HepG2 (cell line): ENCODE measurements at regions not wholly inside any gene's neighbourhood (a gene's known extent, or its start where the extent isn't known, plus 50 kb on each side); places are given as distances from the start of the nearest gene placed in this dataset.

Experiments used
- BHLHE40 ChIP-seq: IDR thresholded peaks from 2 replicates; pipeline ENCODE4 v1.6.1; 2011; ENCODE audit warnings: low read length, improper control_type of control experiment
- CCDC6 ChIP-seq: sonication (generic); formaldehyde crosslinking; IDR thresholded peaks from 2 replicates; pipeline ENCODE4 v1.8.1; 2022; ENCODE audit warnings: mild to moderate bottlenecking, missing genetic modification reagents, moderate library complexity
- CSRNP2 ChIP-seq: sonication (generic); formaldehyde crosslinking; conservative IDR thresholded peaks from 2 replicates; pipeline ENCODE4 v1.8.0; 2022; ENCODE audit warnings: low read depth, missing genetic modification reagents
- ELF3 ChIP-seq: IDR thresholded peaks from 2 replicates; pipeline ENCODE4 v1.6.1; 2016; ENCODE audit warnings: missing genetic modification reagents, missing compliant biosample characterization
- ELF4 ChIP-seq: sonication (generic); formaldehyde crosslinking; IDR thresholded peaks from 2 replicates; pipeline ENCODE4 v1.5.0; 2020; ENCODE audit warnings: missing genetic modification reagents, mild to moderate bottlenecking, moderate library complexity, borderline replicate concordance
- FOXJ3 ChIP-seq: sonication (generic); formaldehyde crosslinking; IDR thresholded peaks from 2 replicates; pipeline ENCODE4 v1.4.0; 2020; ENCODE audit warnings: missing genetic modification reagents, mild to moderate bottlenecking, borderline replicate concordance
- IRX3 ChIP-seq: sonication (generic); formaldehyde crosslinking; IDR thresholded peaks from 2 replicates; pipeline ENCODE4 v1.8.1; 2023; ENCODE audit warnings: mild to moderate bottlenecking, low read depth, missing genetic modification reagents, borderline replicate concordance
- KAT8 ChIP-seq: IDR thresholded peaks from 2 replicates; pipeline ENCODE4 v1.6.1; 2016; ENCODE audit warnings: missing genetic modification reagents, missing compliant biosample characterization
- KDM1A ChIP-seq: IDR thresholded peaks from 2 replicates; pipeline ENCODE4 v1.6.1; 2016; ENCODE audit warnings: missing compliant biosample characterization
- MED1 ChIP-seq: sonication (generic); formaldehyde crosslinking; IDR thresholded peaks from 2 replicates; pipeline ENCODE4 v1.4.0; 2020; ENCODE audit warnings: missing genetic modification reagents
- MXD1 ChIP-seq: sonication (generic); formaldehyde crosslinking; IDR thresholded peaks from 2 replicates; pipeline ENCODE4 v1.4.0; 2020; ENCODE audit warnings: mild to moderate bottlenecking, missing genetic modification reagents
- PHF5A ChIP-seq: IDR thresholded peaks from one replicate; pipeline ENCODE4 v1.6.1; 2018; ENCODE audit warnings: low read depth, missing genetic modification reagents; ENCODE audit not compliant: unreplicated experiment
- RBM22 ChIP-seq: fragments of 200-400 bp; formaldehyde crosslinking; optimal IDR thresholded peaks from 2 replicates; pipeline ENCODE3; 2017; ENCODE audit warnings: mild to moderate bottlenecking, low read length, moderate library complexity
- REL ChIP-seq: sonication (generic); formaldehyde crosslinking; conservative IDR thresholded peaks from 2 replicates; pipeline ENCODE4 v1.8.0; 2022; ENCODE audit warnings: mild to moderate bottlenecking, missing genetic modification reagents, moderate library complexity
- TFAP4 ChIP-seq: sonication (generic); IDR thresholded peaks from 2 replicates; pipeline ENCODE4 v1.6.1; 2016; ENCODE audit warnings: low read depth, borderline replicate concordance
- TFDP2 ChIP-seq: sonication (generic); formaldehyde crosslinking; IDR thresholded peaks from 2 replicates; pipeline ENCODE4 v1.4.0; 2020; ENCODE audit warnings: missing genetic modification reagents
- TSC22D2 ChIP-seq: sonication (generic); formaldehyde crosslinking; IDR thresholded peaks from 2 replicates; pipeline ENCODE4 v1.5.1; 2020; ENCODE audit warnings: missing genetic modification reagents, mild to moderate bottlenecking, borderline replicate concordance
- ZKSCAN1 ChIP-seq: fragments of 150-350 bp; IDR thresholded peaks from 2 replicates; pipeline ENCODE4 v1.6.1; 2014; ENCODE audit warnings: low read length
- ZNF101 ChIP-seq: sonication (generic); formaldehyde crosslinking; IDR thresholded peaks from 2 replicates; pipeline ENCODE4 v1.4.0; 2020; ENCODE audit warnings: mild to moderate bottlenecking, low read depth, missing genetic modification reagents, borderline replicate concordance
- ZNF207 ChIP-seq: fragments of 450-650 bp; IDR thresholded peaks from 2 replicates; pipeline ENCODE4 v1.6.1; 2016; ENCODE audit warnings: antibody characterized with exemption, borderline replicate concordance
- ZNF24 ChIP-seq: fragments of 450-650 bp; IDR thresholded peaks from 2 replicates; pipeline ENCODE4 v1.6.1; 2017; ENCODE audit warnings: antibody characterized with exemption, mild to moderate bottlenecking
- ZNF326 ChIP-seq: sonication (generic); formaldehyde crosslinking; IDR thresholded peaks from 2 replicates; pipeline ENCODE4 v1.4.0; 2020; ENCODE audit warnings: missing genetic modification reagents, borderline replicate concordance
- ZNF337 ChIP-seq: sonication (generic); formaldehyde crosslinking; IDR thresholded peaks from 2 replicates; pipeline ENCODE4 v1.5.1; 2020; ENCODE audit warnings: missing genetic modification reagents, low read depth, mild to moderate bottlenecking, borderline replicate concordance
- ZNF432 ChIP-seq: sonication (generic); formaldehyde crosslinking; IDR thresholded peaks from 2 replicates; pipeline ENCODE4 v1.5.0; 2020; ENCODE audit warnings: missing genetic modification reagents, mild to moderate bottlenecking, borderline replicate concordance
- ZNF614 ChIP-seq: IDR thresholded peaks from 2 replicates; pipeline ENCODE4 v1.6.1; 2018; ENCODE audit warnings: missing biosample characterization, missing genetic modification reagents, inconsistent platforms, borderline replicate concordance
- ZNF660 ChIP-seq: sonication (generic); formaldehyde crosslinking; IDR thresholded peaks from 2 replicates; pipeline ENCODE4 v1.5.1; 2020; ENCODE audit warnings: mild to moderate bottlenecking, low read depth, missing genetic modification reagents, borderline replicate concordance
- ZNF670 ChIP-seq: sonication (generic); formaldehyde crosslinking; IDR thresholded peaks from 2 replicates; pipeline ENCODE4 v1.8.0; 2022; ENCODE audit warnings: mild to moderate bottlenecking, missing genetic modification reagents, borderline replicate concordance
- ZNF747 ChIP-seq: sonication (generic); formaldehyde crosslinking; IDR thresholded peaks from 2 replicates; pipeline ENCODE4 v1.8.1; 2023; ENCODE audit warnings: missing genetic modification reagents, mild to moderate bottlenecking, borderline replicate concordance

GRCh38 chr2:8118940-8119781, 562.7 kb upstream of the ID2 start (continued):
- TF ChIP-seq KDM1A (CRISPR knock-in tag) = peak; percentile 17; the same call in 1 of the 2 replicates
- no peak for TF ChIP-seq ELF4
- 0 out of 2 replicates have a peak, but pooled peaks have one; percentile 49 for TF ChIP-seq REL (CRISPR knock-in tag)
- TF ChIP-seq ZNF24 = no peak
- no peak for TF ChIP-seq PHF5A
- no peak for TF ChIP-seq ZNF432 (CRISPR knock-in tag)
- no peak for TF ChIP-seq RBM22
- no peak for TF ChIP-seq ZNF337
- TF ChIP-seq TSC22D2 = no peak; the same call in 1 of the 2 replicates
- no peak for TF ChIP-seq ZNF207
- no peak for TF ChIP-seq ELF3 (CRISPR knock-in tag)
- TF ChIP-seq CCDC6 (CRISPR knock-in tag) = no peak
- TF ChIP-seq CSRNP2 (CRISPR knock-in tag) = no peak
- no peak for TF ChIP-seq ZKSCAN1
- no peak for TF ChIP-seq TFAP4
- TF ChIP-seq ZNF660 = no peak
- TF ChIP-seq ZNF326 (CRISPR knock-in tag) = no peak
- no peak for TF ChIP-seq BHLHE40
- TF ChIP-seq IRX3 (CRISPR knock-in tag) = no peak
- no peak for TF ChIP-seq ZNF747 (CRISPR knock-in tag)
- no peak for TF ChIP-seq KAT8 (CRISPR knock-in tag)
- no peak for TF ChIP-seq ZNF614
- TF ChIP-seq ZNF101 = no peak
- TF ChIP-seq FOXJ3 (CRISPR knock-in tag) = no peak
- no peak for TF ChIP-seq TFDP2 (CRISPR knock-in tag)
- TF ChIP-seq ZNF670 (CRISPR knock-in tag) = peak; percentile 36; the same call in 1 of the 2 replicates
- TF ChIP-seq MED1 = no peak
- TF ChIP-seq MXD1 (CRISPR knock-in tag) = no peak
